ENCODE measurements at regions not wholly inside any gene's neighbourhood (a gene's known extent, or its start where the extent isn't known, plus 50 kb on each side); places are given as distances from the start of the nearest gene placed in this dataset.

DNA sequence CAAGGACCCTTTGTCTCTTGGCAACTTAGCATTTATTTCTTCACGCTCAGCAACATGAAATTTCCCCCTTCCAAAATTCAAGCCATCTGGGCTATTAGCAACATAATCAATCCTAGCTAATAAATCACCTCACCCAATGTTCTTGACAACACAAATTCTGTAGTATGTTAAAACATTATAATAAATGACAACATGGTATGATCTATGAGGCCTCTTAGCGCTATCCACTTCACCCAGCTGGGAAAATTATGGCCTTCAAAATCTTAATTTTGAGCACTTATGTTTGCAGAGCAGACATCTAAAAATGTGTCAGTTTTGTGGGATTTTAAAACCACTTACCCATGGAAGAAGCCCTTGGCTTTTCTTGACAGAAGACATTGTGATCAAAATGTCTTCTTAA is 181.9 kb downstream of the HDGFL1 start:
- TF ChIP-seq, protein P1, sequence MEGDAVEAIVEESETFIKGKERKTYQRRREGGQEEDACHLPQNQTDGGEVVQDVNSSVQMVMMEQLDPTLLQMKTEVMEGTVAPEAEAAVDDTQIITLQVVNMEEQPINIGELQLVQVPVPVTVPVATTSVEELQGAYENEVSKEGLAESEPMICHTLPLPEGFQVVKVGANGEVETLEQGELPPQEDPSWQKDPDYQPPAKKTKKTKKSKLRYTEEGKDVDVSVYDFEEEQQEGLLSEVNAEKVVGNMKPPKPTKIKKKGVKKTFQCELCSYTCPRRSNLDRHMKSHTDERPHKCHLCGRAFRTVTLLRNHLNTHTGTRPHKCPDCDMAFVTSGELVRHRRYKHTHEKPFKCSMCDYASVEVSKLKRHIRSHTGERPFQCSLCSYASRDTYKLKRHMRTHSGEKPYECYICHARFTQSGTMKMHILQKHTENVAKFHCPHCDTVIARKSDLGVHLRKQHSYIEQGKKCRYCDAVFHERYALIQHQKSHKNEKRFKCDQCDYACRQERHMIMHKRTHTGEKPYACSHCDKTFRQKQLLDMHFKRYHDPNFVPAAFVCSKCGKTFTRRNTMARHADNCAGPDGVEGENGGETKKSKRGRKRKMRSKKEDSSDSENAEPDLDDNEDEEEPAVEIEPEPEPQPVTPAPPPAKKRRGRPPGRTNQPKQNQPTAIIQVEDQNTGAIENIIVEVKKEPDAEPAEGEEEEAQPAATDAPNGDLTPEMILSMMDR (IDR thresholded peaks at IDR 0.05), result no peak
- TF ChIP-seq POLR2A (IDR thresholded peaks at IDR 0.05) (no peak), EP300 (IDR thresholded peaks at IDR 0.05) (no peak)

All from tibial nerve (tissue), 4 donors.